ENCODE measurements at regions not wholly inside any gene's neighbourhood (a gene's known extent, or its start where the extent isn't known, plus 50 kb on each side); places are given as distances from the start of the nearest gene placed in this dataset.

DNA sequence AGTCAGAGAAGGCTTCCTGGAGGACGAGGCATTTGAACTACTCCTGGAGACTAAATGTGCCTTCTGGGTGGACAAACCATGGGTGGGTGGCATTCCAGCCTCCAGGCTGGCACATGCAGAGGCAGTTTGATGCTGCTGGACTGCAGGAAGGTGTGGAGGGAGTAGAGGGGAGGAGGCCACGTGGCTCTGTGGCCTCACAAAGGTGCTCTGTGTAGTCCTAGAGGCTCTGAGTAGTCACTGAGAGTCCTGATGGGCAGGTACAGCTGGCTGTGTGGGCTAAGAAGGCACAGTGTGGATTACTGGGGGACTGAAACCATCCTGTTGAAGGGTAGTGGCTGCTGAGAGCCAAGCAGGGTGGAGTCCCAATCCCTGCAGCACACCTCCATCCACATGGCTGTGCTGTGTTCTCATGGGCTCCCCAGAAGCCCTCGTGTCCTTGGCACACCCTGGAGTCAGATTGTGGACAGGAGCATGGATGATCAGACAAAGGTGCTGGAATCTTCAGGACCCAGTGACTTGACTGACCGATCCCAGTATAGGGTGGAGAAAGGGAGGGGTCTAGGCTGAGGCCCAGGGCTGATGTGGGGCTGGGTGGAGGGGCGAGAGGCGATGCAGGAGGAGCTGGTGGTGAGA, 87.4 kb upstream of the HS6ST1 start:
- Histone ChIP-seq H3K4me3 (ENCODE audit: insufficient read depth, low read length, poor library complexity, severe bottlenecking) (no peak overlapping the region), H3K9ac (ENCODE audit: low read length) (no peak overlapping the region), H3K36me3 (ENCODE audit: low read length) (no peaks in the 10 kb centered on the region), H3K9me3 (ENCODE audit: insufficient read depth, low read length) (no peaks in the 10 kb centered on the region), H3K27ac (ENCODE audit: low read depth, low read length) (no peak overlapping the region), H3F3A (ENCODE audit: insufficient read depth) (no peaks in the 10 kb centered on the region), H2AFZ (ENCODE audit: low read depth, low read length, severe bottlenecking) (no peak overlapping the region), H4K20me1 (ENCODE audit: low read depth, low read length) (no peaks in the 10 kb centered on the region), H3K9me2 (replicated peaks; ENCODE audit: insufficient read depth, low read length) (no peaks in the 10 kb centered on the region), H3K79me2 (ENCODE audit: insufficient read depth, low read length) (no peaks in the 10 kb centered on the region), H3K4me2 (ENCODE audit: low read depth, low read length, poor library complexity, severe bottlenecking) (no peak overlapping the region), H3K27me3 (ENCODE audit: low read length) (no peaks in the 10 kb centered on the region)
- TF ChIP-seq EZH2phosphoT487 (conservative IDR thresholded peaks at IDR 0.05; ENCODE audit: low read length) = no peak
- no peak for TF ChIP-seq CTCF (IDR thresholded peaks at IDR 0.05; ENCODE audit: insufficient read depth, low read length, poor library complexity, severe bottlenecking)

DNA sequence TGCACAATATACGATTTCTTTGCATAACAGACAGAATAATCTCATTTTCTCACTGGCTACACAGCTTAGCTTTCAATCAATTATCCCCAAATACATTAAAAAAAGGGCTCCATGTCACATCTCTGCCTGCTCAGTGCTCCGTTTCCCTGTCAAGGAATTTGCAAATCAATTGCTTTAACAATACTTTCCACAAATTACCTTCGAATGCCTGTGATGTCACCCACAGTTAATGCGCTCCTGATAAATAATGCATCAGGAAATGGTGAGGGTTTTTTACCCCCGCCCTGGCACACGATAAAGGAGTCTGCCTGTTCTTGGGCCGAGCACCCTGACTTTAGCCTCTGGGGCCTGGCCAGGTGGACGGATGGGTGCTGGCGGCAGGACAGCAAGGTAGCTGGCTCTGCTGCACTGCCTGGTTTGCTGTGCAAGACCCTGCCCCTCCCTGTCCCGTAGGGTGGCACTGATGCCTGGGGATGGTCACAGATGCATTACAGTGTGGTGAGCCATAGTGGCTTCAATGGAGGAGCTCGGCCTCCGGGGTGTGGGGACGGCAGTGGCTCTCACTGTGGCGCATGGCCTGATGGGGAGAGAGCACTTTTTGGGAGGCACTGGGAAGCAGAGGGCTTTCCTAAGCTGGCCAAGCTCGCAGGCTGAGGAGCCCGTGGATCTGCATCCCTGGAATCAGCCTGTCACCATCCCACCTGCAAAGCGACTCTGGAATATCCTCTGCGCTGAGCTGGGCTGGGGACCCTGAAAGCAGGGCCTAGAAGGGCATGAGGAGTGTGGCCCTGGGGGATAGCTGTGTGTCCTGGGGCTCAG, 88.3 kb upstream of the HS6ST1 start:
- TF ChIP-seq EZH2phosphoT487 (conservative IDR thresholded peaks at IDR 0.05; ENCODE audit: low read length) (no peak), CTCF (IDR thresholded peaks at IDR 0.05; ENCODE audit: insufficient read depth, low read length, poor library complexity, severe bottlenecking) (no peak)
- H3K79me2 ChIP-seq (ENCODE audit: insufficient read depth, low read length) = no peaks in the 10 kb centered on the region
- no peaks in the 10 kb centered on the region for H3K36me3 ChIP-seq (ENCODE audit: low read length)
- H3K9me3 ChIP-seq (ENCODE audit: insufficient read depth, low read length) = no peaks in the 10 kb centered on the region
- no peaks in the 10 kb centered on the region for H3K9me2 ChIP-seq (replicated peaks; ENCODE audit: insufficient read depth, low read length)
- no peaks in the 10 kb centered on the region for H3F3A ChIP-seq (ENCODE audit: insufficient read depth)
- no peak overlapping the region for H3K27ac ChIP-seq (ENCODE audit: low read depth, low read length)
- no peak overlapping the region for H3K9ac ChIP-seq (ENCODE audit: low read length)
- no peak overlapping the region for H3K4me2 ChIP-seq (ENCODE audit: low read depth, low read length, poor library complexity, severe bottlenecking)
- no peaks in the 10 kb centered on the region for H4K20me1 ChIP-seq (ENCODE audit: low read depth, low read length)
- H2AFZ ChIP-seq (ENCODE audit: low read depth, low read length, severe bottlenecking) = no peak overlapping the region
- no peak overlapping the region for H3K4me3 ChIP-seq (ENCODE audit: insufficient read depth, low read length, poor library complexity, severe bottlenecking)
- H3K27me3 ChIP-seq (ENCODE audit: low read length) = no peaks in the 10 kb centered on the region

DNA sequence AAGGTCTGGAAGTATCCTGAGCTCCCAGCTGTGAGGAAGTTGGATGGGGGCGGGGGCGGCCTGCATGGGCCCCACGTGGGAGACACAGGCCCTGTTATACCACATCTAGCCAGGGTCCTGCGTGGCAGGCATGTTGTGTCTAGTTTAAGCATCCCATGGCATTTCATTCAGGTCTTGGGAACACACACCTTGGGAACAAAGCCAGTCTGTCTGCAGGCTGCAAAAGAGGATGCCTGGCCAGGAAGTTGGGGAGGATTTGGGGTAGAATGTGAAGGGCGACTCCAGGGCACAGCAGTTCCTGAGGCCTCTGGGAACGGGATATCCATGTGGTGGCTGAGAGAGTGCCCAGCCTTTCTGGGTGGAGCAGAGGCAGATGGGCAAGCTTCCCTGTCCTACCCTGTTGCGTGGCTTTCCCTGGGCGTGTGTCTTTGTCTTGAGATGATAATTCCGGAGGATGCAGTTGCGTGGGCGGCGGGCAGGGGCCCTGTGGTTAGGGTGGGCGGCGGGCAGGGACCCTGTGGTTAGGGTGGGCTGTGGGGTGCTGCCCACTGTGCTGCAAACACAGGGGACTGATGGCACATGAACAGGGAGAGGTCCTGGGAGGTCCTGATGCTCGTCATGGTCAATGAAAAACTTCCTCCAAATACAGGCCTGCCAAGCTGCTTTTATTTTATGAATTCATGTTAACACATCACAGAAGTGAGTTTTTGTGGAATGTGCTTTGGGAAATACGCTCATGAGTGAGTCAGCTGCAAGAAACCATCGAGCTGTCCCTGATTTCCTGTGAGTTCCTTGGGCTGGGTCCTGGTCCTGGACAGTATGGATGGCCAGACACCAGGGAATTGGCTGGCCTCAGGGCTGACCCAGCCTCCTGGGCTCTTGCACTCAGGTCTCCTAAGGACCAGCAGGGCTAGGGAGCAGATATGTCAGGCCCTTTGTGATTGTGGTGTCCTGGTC, 90.0 kb upstream of the HS6ST1 start:
- H3K4me3 ChIP-seq (ENCODE audit: insufficient read depth, low read length, poor library complexity, severe bottlenecking) = no peak overlapping the region
- H3K27ac ChIP-seq (ENCODE audit: low read depth, low read length) = no peak overlapping the region
- TF ChIP-seq CTCF (IDR thresholded peaks at IDR 0.05; ENCODE audit: insufficient read depth, low read length, poor library complexity, severe bottlenecking) = no peak
- TF ChIP-seq EZH2phosphoT487 (conservative IDR thresholded peaks at IDR 0.05; ENCODE audit: low read length) = no peak
- no peaks in the 10 kb centered on the region for H3K9me3 ChIP-seq (ENCODE audit: insufficient read depth, low read length)
- H3K9ac ChIP-seq (ENCODE audit: low read length) = no peak overlapping the region
- no peaks in the 10 kb centered on the region for H3K9me2 ChIP-seq (replicated peaks; ENCODE audit: insufficient read depth, low read length)
- H3K4me2 ChIP-seq (ENCODE audit: low read depth, low read length, poor library complexity, severe bottlenecking) = no peak overlapping the region
- no peaks in the 10 kb centered on the region for H3K36me3 ChIP-seq (ENCODE audit: low read length)
- no peak overlapping the region for H2AFZ ChIP-seq (ENCODE audit: low read depth, low read length, severe bottlenecking)
- no peaks in the 10 kb centered on the region for H3K79me2 ChIP-seq (ENCODE audit: insufficient read depth, low read length)
- H3F3A ChIP-seq (ENCODE audit: insufficient read depth) = no peaks in the 10 kb centered on the region
- no peaks in the 10 kb centered on the region for H4K20me1 ChIP-seq (ENCODE audit: low read depth, low read length)
- no peaks in the 10 kb centered on the region for H3K27me3 ChIP-seq (ENCODE audit: low read length)
